ENCODE measurements at regions not wholly inside any gene's neighbourhood (a gene's known extent, or its start where the extent isn't known, plus 50 kb on each side); places are given as distances from the start of the nearest gene placed in this dataset.

GRCh38 chr16:81175325-81175891 is 63.1 kb upstream of the BCO1 start:
- no peak overlapping the region for H3K27ac ChIP-seq (ENCODE audit: low read length, poor library complexity, severe bottlenecking)
- H3K4me2 ChIP-seq (ENCODE audit: low read length, poor library complexity, severe bottlenecking) = no peak overlapping the region
- no peak overlapping the region for H2BK120ac ChIP-seq (ENCODE audit: low read depth, low read length)
- peak overlapping the region in 1 of 2 experiments; percentile 5 for H3K14ac ChIP-seq (ENCODE audit: low read length in 2 of 2)
- H3K9ac ChIP-seq (ENCODE audit: low read length) = no peak overlapping the region
- H3K23ac ChIP-seq (ENCODE audit: low read length in 2 of 2) = no peak overlapping the region
- 67% methylated on average over 7 of the region's 7 CpGs for WGBS
- H2AFZ ChIP-seq (ENCODE audit: low read depth, low read length) = no peak overlapping the region
- H4K8ac ChIP-seq (ENCODE audit: low read length) = peak overlapping the region; percentile 14
- no peaks in the 10 kb centered on the region for H3K27me3 ChIP-seq (ENCODE audit: control insufficient read depth in 1 of 2, insufficient read depth in 1 of 2, low read length in 2 of 2)
- H3K4me3 ChIP-seq (ENCODE audit: insufficient read depth in 1 of 2, low read depth in 1 of 2, low read length in 2 of 2) = no peak overlapping the region
- peak overlapping the region; percentile 19 for H4K91ac ChIP-seq (ENCODE audit: low read length)
- peaks cover 0 to 5% of the 10 kb centered on the region in 2 experiments for H3K36me3 ChIP-seq (ENCODE audit: control insufficient read depth in 1 of 2, insufficient read depth in 2 of 2, low read depth in 1 of 2, low read length in 2 of 2)
- DNase-seq = peak; percentile 70
- H2AK5ac ChIP-seq (ENCODE audit: low read length, severe bottlenecking) = no peak overlapping the region
- H3K18ac ChIP-seq (ENCODE audit: low read depth in 1 of 2, low read length in 2 of 2) = peak overlapping the region in 1 of 2 experiments; percentile 73
- no peaks in the 10 kb centered on the region for H3K9me3 ChIP-seq (ENCODE audit: control insufficient read depth, low read length)
- peaks cover 7% of the 10 kb centered on the region for H3K4me1 ChIP-seq (ENCODE audit: control insufficient read depth, insufficient read depth, low read depth, low read length)
- no peak overlapping the region for H3K4ac ChIP-seq (ENCODE audit: low read depth in 1 of 2, low read length in 2 of 2)
- no peaks in the 10 kb centered on the region for H3K79me1 ChIP-seq (replicated peaks; ENCODE audit: low read length, poor library complexity, severe bottlenecking)
- H2BK12ac ChIP-seq (ENCODE audit: low read length in 2 of 2) = peak overlapping the region in 1 of 2 experiments; percentile 79
- H2BK5ac ChIP-seq (ENCODE audit: low read depth, low read length, poor library complexity, severe bottlenecking) = no peak overlapping the region
- no peak overlapping the region for H2BK15ac ChIP-seq (ENCODE audit: low read depth, poor library complexity, severe bottlenecking)

- Histone ChIP-seq H3K23ac (ENCODE audit: low read length in 2 of 2) (no peak overlapping the region), H3K27ac (ENCODE audit: low read length, poor library complexity, severe bottlenecking) (no peak overlapping the region), H3K36me3 (ENCODE audit: control insufficient read depth in 1 of 2, insufficient read depth in 2 of 2, low read depth in 1 of 2, low read length in 2 of 2) (peaks cover 0 to 5% of the 10 kb centered on the region in 2 experiments), H3K18ac (ENCODE audit: low read depth in 1 of 2, low read length in 2 of 2) (peak overlapping the region in 1 of 2 experiments; percentile 61), H3K4me1 (ENCODE audit: control insufficient read depth, insufficient read depth, low read depth, low read length) (peaks cover 7% of the 10 kb centered on the region), H4K91ac (ENCODE audit: low read length) (no peak overlapping the region), H4K8ac (ENCODE audit: low read length) (no peak overlapping the region), H3K9me3 (ENCODE audit: control insufficient read depth, low read length) (no peaks in the 10 kb centered on the region), H3K9ac (ENCODE audit: low read length) (no peak overlapping the region), H2AK5ac (ENCODE audit: low read length, severe bottlenecking) (no peak overlapping the region), H3K4ac (ENCODE audit: low read depth in 1 of 2, low read length in 2 of 2) (peak overlapping the region in 1 of 2 experiments; percentile 56), H3K4me3 (ENCODE audit: insufficient read depth in 1 of 2, low read depth in 1 of 2, low read length in 2 of 2) (no peak overlapping the region), H2BK5ac (ENCODE audit: low read depth, low read length, poor library complexity, severe bottlenecking) (no peak overlapping the region), H3K14ac (ENCODE audit: low read length in 2 of 2) (no peak overlapping the region), H3K79me1 (replicated peaks; ENCODE audit: low read length, poor library complexity, severe bottlenecking) (no peaks in the 10 kb centered on the region), H2BK120ac (ENCODE audit: low read depth, low read length) (no peak overlapping the region), H2AFZ (ENCODE audit: low read depth, low read length) (no peak overlapping the region), H2BK12ac (ENCODE audit: low read length in 2 of 2) (peak overlapping the region in 1 of 2 experiments; percentile 72), H2BK15ac (ENCODE audit: low read depth, poor library complexity, severe bottlenecking) (peak overlapping the region; percentile 44), H3K27me3 (ENCODE audit: control insufficient read depth in 1 of 2, insufficient read depth in 1 of 2, low read length in 2 of 2) (no peaks in the 10 kb centered on the region), H3K4me2 (ENCODE audit: low read length, poor library complexity, severe bottlenecking) (no peak overlapping the region)
- peak; percentile 63 for DNase-seq
- 79% methylated on average over 13 of the region's 13 CpGs for WGBS
Measured at GRCh38 chr16:81174644-81175324, 63.7 kb upstream of the BCO1 start.

GRCh38 chr16:81172769-81173658 is 65.5 kb upstream of the BCO1 start:
- Histone ChIP-seq H2AK5ac (ENCODE audit: low read length, severe bottlenecking) (no peak overlapping the region), H3K23ac (ENCODE audit: low read length in 2 of 2) (peak overlapping the region in 1 of 2 experiments; percentile 57), H3K4me2 (ENCODE audit: low read length, poor library complexity, severe bottlenecking) (no peak overlapping the region), H4K8ac (ENCODE audit: low read length) (no peak overlapping the region), H3K9me3 (ENCODE audit: control insufficient read depth, low read length) (no peaks in the 10 kb centered on the region), H3K4me3 (ENCODE audit: insufficient read depth in 1 of 2, low read depth in 1 of 2, low read length in 2 of 2) (no peak overlapping the region), H3K27ac (ENCODE audit: low read length, poor library complexity, severe bottlenecking) (no peak overlapping the region), H2AFZ (ENCODE audit: low read depth, low read length) (no peak overlapping the region), H3K79me1 (replicated peaks; ENCODE audit: low read length, poor library complexity, severe bottlenecking) (no peaks in the 10 kb centered on the region), H2BK120ac (ENCODE audit: low read depth, low read length) (no peak overlapping the region), H3K18ac (ENCODE audit: low read depth in 1 of 2, low read length in 2 of 2) (peak overlapping the region in 1 of 2 experiments; percentile 25), H2BK5ac (ENCODE audit: low read depth, low read length, poor library complexity, severe bottlenecking) (no peak overlapping the region), H3K4ac (ENCODE audit: low read depth in 1 of 2, low read length in 2 of 2) (no peak overlapping the region), H2BK12ac (ENCODE audit: low read length in 2 of 2) (no peak overlapping the region), H3K9ac (ENCODE audit: low read length) (no peak overlapping the region), H3K27me3 (ENCODE audit: control insufficient read depth in 1 of 2, insufficient read depth in 1 of 2, low read length in 2 of 2) (no peaks in the 10 kb centered on the region), H3K36me3 (ENCODE audit: control insufficient read depth in 1 of 2, insufficient read depth in 2 of 2, low read depth in 1 of 2, low read length in 2 of 2) (peaks cover 0 to 5% of the 10 kb centered on the region in 2 experiments), H4K91ac (ENCODE audit: low read length) (no peak overlapping the region), H3K4me1 (ENCODE audit: control insufficient read depth, insufficient read depth, low read depth, low read length) (peaks cover 5% of the 10 kb centered on the region), H2BK15ac (ENCODE audit: low read depth, poor library complexity, severe bottlenecking) (no peak overlapping the region), H3K14ac (ENCODE audit: low read length in 2 of 2) (no peak overlapping the region)
- WGBS = 81% methylated on average over 13 of the region's 13 CpGs
- no peak for DNase-seq

GRCh38 chr16:81170824-81171223 is 67.7 kb upstream of the BCO1 start:
- H4K8ac ChIP-seq (ENCODE audit: low read length) = no peak overlapping the region
- H2AFZ ChIP-seq (ENCODE audit: low read depth, low read length) = no peak overlapping the region
- H3K4me2 ChIP-seq (ENCODE audit: low read length, poor library complexity, severe bottlenecking) = no peak overlapping the region
- H3K27me3 ChIP-seq (ENCODE audit: control insufficient read depth in 1 of 2, insufficient read depth in 1 of 2, low read length in 2 of 2) = peaks cover 0 to 6% of the 10 kb centered on the region in 2 experiments
- no peak overlapping the region for H3K27ac ChIP-seq (ENCODE audit: low read length, poor library complexity, severe bottlenecking)
- DNase-seq = no peak
- no peak overlapping the region for H2BK5ac ChIP-seq (ENCODE audit: low read depth, low read length, poor library complexity, severe bottlenecking)
- H4K91ac ChIP-seq (ENCODE audit: low read length) = no peak overlapping the region
- H3K36me3 ChIP-seq (ENCODE audit: control insufficient read depth in 1 of 2, insufficient read depth in 2 of 2, low read depth in 1 of 2, low read length in 2 of 2) = peaks cover 0 to 5% of the 10 kb centered on the region in 2 experiments
- H3K4me1 ChIP-seq (ENCODE audit: control insufficient read depth, insufficient read depth, low read depth, low read length) = peaks cover 5% of the 10 kb centered on the region
- no peaks in the 10 kb centered on the region for H3K9me3 ChIP-seq (ENCODE audit: control insufficient read depth, low read length)
- H3K14ac ChIP-seq (ENCODE audit: low read length in 2 of 2) = no peak overlapping the region
- H3K79me1 ChIP-seq (replicated peaks; ENCODE audit: low read length, poor library complexity, severe bottlenecking) = no peaks in the 10 kb centered on the region
- H3K9ac ChIP-seq (ENCODE audit: low read length) = no peak overlapping the region
- H3K4ac ChIP-seq (ENCODE audit: low read depth in 1 of 2, low read length in 2 of 2) = no peak overlapping the region
- H2BK15ac ChIP-seq (ENCODE audit: low read depth, poor library complexity, severe bottlenecking) = no peak overlapping the region
- H3K18ac ChIP-seq (ENCODE audit: low read depth in 1 of 2, low read length in 2 of 2) = no peak overlapping the region
- WGBS = 51% methylated on average over 7 of the region's 7 CpGs
- H2AK5ac ChIP-seq (ENCODE audit: low read length, severe bottlenecking) = no peak overlapping the region
- H3K4me3 ChIP-seq (ENCODE audit: insufficient read depth in 1 of 2, low read depth in 1 of 2, low read length in 2 of 2) = no peak overlapping the region
- no peak overlapping the region for H2BK120ac ChIP-seq (ENCODE audit: low read depth, low read length)
- no peak overlapping the region for H2BK12ac ChIP-seq (ENCODE audit: low read length in 2 of 2)
- H3K23ac ChIP-seq (ENCODE audit: low read length in 2 of 2) = no peak overlapping the region
